ENCODE measurements at regions not wholly inside any gene's neighbourhood (a gene's known extent, or its start where the extent isn't known, plus 50 kb on each side); places are given as distances from the start of the nearest gene placed in this dataset.

DNA sequence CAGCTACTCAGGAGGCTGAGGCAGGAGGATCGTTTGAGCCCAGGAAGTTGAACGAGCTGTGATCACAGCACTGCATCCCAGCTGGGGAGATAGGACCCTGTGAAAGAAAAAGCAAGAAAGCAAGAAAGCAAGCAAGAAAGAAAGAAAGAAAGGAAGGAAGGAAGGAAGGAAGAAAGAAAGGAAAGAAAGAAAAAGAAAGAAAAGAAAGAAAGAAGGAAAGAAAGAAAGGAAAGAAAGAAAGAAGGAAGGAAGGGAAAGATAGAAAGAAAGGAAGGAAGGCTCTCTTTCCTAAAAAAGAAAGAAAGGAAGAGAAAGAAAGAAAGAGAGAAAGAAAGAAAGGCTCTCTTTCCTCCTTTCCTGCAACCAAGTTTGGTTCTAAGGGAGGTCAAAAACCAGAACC, 380.3 kb downstream of the PCNX1 start:
- no peak overlapping the region for H3K4me3 ChIP-seq

DNA sequence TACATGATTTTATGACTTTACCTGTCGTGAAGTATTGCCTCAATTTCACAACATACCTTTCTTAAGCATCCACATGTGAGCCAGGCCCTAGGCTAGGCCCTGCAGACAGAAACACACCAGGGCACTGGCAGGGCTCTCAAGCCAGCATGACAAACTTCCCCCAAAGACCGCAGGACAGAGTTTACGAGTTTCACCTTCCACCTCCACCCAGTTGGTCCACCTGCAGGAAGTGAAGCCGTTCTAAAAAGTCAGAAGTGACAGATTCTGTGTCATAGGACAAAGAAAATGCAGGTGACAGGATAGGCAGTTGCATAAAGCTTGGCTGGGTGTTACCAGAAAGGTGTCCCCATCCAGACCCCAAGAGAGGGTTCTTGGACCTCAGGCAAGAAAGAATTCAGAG, 382.3 kb downstream of the PCNX1 start:
- intact Hi-C loops (cut with DNase I; ENCODE audit: low total_unique reads): no loop called here
- no peak overlapping the region for H3K27ac ChIP-seq

More for the DNA sequence above, 380.3 kb downstream of the PCNX1 start:
- intact Hi-C loops (cut with DNase I; ENCODE audit: low total_unique reads): no loop called here
- Histone ChIP-seq H3K9me3 (peaks cover 0 to 8% (median 0%) of the 10 kb centered on the region in 3 donors), H3K27ac (no peak overlapping the region), H3K27me3 (no peaks in the 10 kb centered on the region), H3K4me1 (peaks cover 0 to 12% (median 4%) of the 10 kb centered on the region in 4 donors), H3K36me3 (no peaks in the 10 kb centered on the region)
- TF ChIP-seq, protein P1, sequence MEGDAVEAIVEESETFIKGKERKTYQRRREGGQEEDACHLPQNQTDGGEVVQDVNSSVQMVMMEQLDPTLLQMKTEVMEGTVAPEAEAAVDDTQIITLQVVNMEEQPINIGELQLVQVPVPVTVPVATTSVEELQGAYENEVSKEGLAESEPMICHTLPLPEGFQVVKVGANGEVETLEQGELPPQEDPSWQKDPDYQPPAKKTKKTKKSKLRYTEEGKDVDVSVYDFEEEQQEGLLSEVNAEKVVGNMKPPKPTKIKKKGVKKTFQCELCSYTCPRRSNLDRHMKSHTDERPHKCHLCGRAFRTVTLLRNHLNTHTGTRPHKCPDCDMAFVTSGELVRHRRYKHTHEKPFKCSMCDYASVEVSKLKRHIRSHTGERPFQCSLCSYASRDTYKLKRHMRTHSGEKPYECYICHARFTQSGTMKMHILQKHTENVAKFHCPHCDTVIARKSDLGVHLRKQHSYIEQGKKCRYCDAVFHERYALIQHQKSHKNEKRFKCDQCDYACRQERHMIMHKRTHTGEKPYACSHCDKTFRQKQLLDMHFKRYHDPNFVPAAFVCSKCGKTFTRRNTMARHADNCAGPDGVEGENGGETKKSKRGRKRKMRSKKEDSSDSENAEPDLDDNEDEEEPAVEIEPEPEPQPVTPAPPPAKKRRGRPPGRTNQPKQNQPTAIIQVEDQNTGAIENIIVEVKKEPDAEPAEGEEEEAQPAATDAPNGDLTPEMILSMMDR (IDR thresholded peaks at IDR 0.05): no peak
- no peak for DNase-seq

GRCh38 chr14:71290301-71290700, 383.0 kb downstream of the PCNX1 start:
- peaks cover 0 to 12% (median 4%) of the 10 kb centered on the region in 4 donors for H3K4me1 ChIP-seq
- TF ChIP-seq, protein P1 (IDR thresholded peaks at IDR 0.05): no peak
- DNase-seq: no peak
- peaks cover 0 to under 1% (median 0%) of the 10 kb centered on the region in 3 donors for H3K9me3 ChIP-seq
- H3K4me3 ChIP-seq: no peak overlapping the region
- no peak overlapping the region for H3K27ac ChIP-seq
- no peaks in the 10 kb centered on the region for H3K27me3 ChIP-seq
- no peaks in the 10 kb centered on the region for H3K36me3 ChIP-seq
- intact Hi-C loops (cut with DNase I; ENCODE audit: low total_unique reads): no loop called here

More for the DNA sequence above, 382.3 kb downstream of the PCNX1 start:
- H3K9me3 ChIP-seq: peaks cover 0 to 8% (median 0%) of the 10 kb centered on the region in 3 donors
- H3K27me3 ChIP-seq: no peaks in the 10 kb centered on the region
- H3K36me3 ChIP-seq: no peaks in the 10 kb centered on the region
- DNase-seq: no peak
- H3K4me3 ChIP-seq: no peak overlapping the region
- TF ChIP-seq, protein P1 (IDR thresholded peaks at IDR 0.05): no peak
- H3K4me1 ChIP-seq: peaks cover 0 to 12% (median 4%) of the 10 kb centered on the region in 4 donors

DNA sequence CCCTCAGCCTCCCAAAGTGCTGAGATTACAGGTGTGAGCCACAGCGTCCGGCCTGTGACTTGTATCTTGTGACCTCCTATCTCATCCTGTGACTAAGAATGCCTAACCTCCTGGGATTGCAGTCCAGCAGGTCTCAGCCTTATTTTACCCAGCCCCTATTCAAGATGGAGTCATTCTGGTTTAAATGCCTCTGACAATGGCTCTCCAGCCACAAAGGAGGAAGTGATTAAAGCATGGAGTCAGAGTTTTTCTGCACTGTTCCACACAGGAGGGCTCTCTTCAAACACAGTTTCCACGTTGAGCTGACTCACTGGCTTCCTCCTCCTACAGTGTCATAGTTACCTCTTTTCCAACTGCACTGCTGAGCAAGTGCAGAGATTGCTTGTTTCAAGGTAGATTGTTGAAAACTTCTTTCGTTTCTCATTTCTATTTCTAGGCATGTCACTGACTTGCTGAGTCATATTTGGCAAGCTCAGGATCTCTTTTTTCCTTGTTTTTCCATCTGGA, 383.8 kb downstream of the PCNX1 start:
- Histone ChIP-seq H3K27ac (peak overlapping the region in 1 of 2 donors; percentile 47), H3K4me3 (no peak overlapping the region), H3K27me3 (no peaks in the 10 kb centered on the region), H3K4me1 (peaks cover 0 to 12% (median 4%) of the 10 kb centered on the region in 4 donors), H3K36me3 (no peaks in the 10 kb centered on the region), H3K9me3 (no peaks in the 10 kb centered on the region)
- DNase-seq: no peak
- intact Hi-C loops (cut with DNase I; ENCODE audit: low total_unique reads): no loop called here
- TF ChIP-seq, protein P1 (IDR thresholded peaks at IDR 0.05): no peak

- Histone ChIP-seq H3K9me3 (no peaks in the 10 kb centered on the region), H3K27ac (no peak overlapping the region), H3K4me3 (no peak overlapping the region), H3K27me3 (no peaks in the 10 kb centered on the region), H3K36me3 (no peaks in the 10 kb centered on the region), H3K4me1 (peaks cover 0 to 4% (median 2%) of the 10 kb centered on the region in 4 donors)
- TF ChIP-seq, protein P1 (IDR thresholded peaks at IDR 0.05): no peak
- intact Hi-C loops (cut with DNase I; ENCODE audit: low total_unique reads): no loop called here
- DNase-seq: no peak
Measured at GRCh38 chr14:71296184-71296583, 388.9 kb downstream of the PCNX1 start.

Measured in tibial artery (tissue), 4 donors.